ENCODE measurements at regions not wholly inside any gene's neighbourhood (a gene's known extent, or its start where the extent isn't known, plus 50 kb on each side); places are given as distances from the start of the nearest gene placed in this dataset.

GRCh38 chr2:59874361-59874760 lies 679.1 kb downstream of the BCL11A start:
- Histone ChIP-seq H3K27me3 (no peaks in the 10 kb centered on the region), H3K9me3 (no peaks in the 10 kb centered on the region), H3K4me3 (ENCODE audit: low read depth, low read length) (no peak overlapping the region), H3K4me1 (no peaks in the 10 kb centered on the region), H3K36me3 (no peaks in the 10 kb centered on the region)
- TF ChIP-seq CTCF (IDR thresholded peaks at IDR 0.05; ENCODE audit: low read depth, low read length): no peak
- DNase-seq: no peak

- DNase-seq: no peak
- Histone ChIP-seq H3K36me3 (no peaks in the 10 kb centered on the region), H3K27me3 (no peaks in the 10 kb centered on the region), H3K4me3 (ENCODE audit: low read depth, low read length) (no peak overlapping the region), H3K9me3 (no peaks in the 10 kb centered on the region), H3K4me1 (no peaks in the 10 kb centered on the region)
- TF ChIP-seq CTCF (IDR thresholded peaks at IDR 0.05; ENCODE audit: low read depth, low read length): no peak
These were observed 681.6 kb downstream of the BCL11A start for GRCh38 chr2:59871830-59872229.

GRCh38 chr2:59868981-59869380 lies 684.5 kb downstream of the BCL11A start:
- no peaks in the 10 kb centered on the region for H3K36me3 ChIP-seq
- no peak for TF ChIP-seq CTCF (IDR thresholded peaks at IDR 0.05; ENCODE audit: low read depth, low read length)
- no peaks in the 10 kb centered on the region for H3K9me3 ChIP-seq
- H3K4me1 ChIP-seq: no peaks in the 10 kb centered on the region
- no peak for DNase-seq
- no peaks in the 10 kb centered on the region for H3K27me3 ChIP-seq
- H3K4me3 ChIP-seq (ENCODE audit: low read depth, low read length): no peak overlapping the region

- no peak for TF ChIP-seq CTCF (IDR thresholded peaks at IDR 0.05; ENCODE audit: low read depth, low read length)
- Histone ChIP-seq H3K36me3 (no peaks in the 10 kb centered on the region), H3K4me3 (ENCODE audit: low read depth, low read length) (no peak overlapping the region), H3K4me1 (no peaks in the 10 kb centered on the region), H3K27me3 (no peaks in the 10 kb centered on the region), H3K9me3 (no peaks in the 10 kb centered on the region)
- DNase-seq: no peak
These were observed 687.0 kb downstream of the BCL11A start for GRCh38 chr2:59866436-59866835.

- DNase-seq: no peak
- Histone ChIP-seq H3K27me3 (no peaks in the 10 kb centered on the region), H3K4me1 (no peaks in the 10 kb centered on the region), H3K9me3 (no peaks in the 10 kb centered on the region), H3K4me3 (ENCODE audit: low read depth, low read length) (no peak overlapping the region), H3K36me3 (no peaks in the 10 kb centered on the region)
- no peak for TF ChIP-seq CTCF (IDR thresholded peaks at IDR 0.05; ENCODE audit: low read depth, low read length)
These were observed 694.9 kb downstream of the BCL11A start for GRCh38 chr2:59858540-59858939.

DNA sequence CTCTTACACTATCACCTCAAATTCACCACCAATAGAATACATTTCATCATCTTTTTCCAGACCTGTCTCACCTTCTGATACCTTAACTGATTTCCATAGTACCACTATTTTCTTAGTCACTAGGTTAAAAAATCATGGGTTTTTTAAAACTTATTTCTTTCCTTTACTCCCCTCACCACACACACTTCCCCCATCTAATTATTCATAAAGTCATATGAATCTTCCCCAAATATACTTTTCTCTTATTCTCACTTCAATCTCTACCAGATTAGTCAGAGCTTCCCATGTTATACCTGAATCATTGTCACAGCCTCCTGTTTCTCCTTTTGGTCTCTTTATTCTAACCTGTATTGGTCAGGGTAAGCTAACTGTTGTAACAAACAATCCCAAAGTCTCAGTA lies 696.3 kb downstream of the BCL11A start:
- no peak for DNase-seq
- Histone ChIP-seq H3K9me3 (no peaks in the 10 kb centered on the region), H3K36me3 (no peaks in the 10 kb centered on the region), H3K4me3 (ENCODE audit: low read depth, low read length) (no peak overlapping the region), H3K27me3 (no peaks in the 10 kb centered on the region), H3K4me1 (no peaks in the 10 kb centered on the region)
- no peak for TF ChIP-seq CTCF (IDR thresholded peaks at IDR 0.05; ENCODE audit: low read depth, low read length)

All from BE2C (cell line).